ENCODE measurements at regions not wholly inside any gene's neighbourhood (a gene's known extent, or its start where the extent isn't known, plus 50 kb on each side); places are given as distances from the start of the nearest gene placed in this dataset.

DNA sequence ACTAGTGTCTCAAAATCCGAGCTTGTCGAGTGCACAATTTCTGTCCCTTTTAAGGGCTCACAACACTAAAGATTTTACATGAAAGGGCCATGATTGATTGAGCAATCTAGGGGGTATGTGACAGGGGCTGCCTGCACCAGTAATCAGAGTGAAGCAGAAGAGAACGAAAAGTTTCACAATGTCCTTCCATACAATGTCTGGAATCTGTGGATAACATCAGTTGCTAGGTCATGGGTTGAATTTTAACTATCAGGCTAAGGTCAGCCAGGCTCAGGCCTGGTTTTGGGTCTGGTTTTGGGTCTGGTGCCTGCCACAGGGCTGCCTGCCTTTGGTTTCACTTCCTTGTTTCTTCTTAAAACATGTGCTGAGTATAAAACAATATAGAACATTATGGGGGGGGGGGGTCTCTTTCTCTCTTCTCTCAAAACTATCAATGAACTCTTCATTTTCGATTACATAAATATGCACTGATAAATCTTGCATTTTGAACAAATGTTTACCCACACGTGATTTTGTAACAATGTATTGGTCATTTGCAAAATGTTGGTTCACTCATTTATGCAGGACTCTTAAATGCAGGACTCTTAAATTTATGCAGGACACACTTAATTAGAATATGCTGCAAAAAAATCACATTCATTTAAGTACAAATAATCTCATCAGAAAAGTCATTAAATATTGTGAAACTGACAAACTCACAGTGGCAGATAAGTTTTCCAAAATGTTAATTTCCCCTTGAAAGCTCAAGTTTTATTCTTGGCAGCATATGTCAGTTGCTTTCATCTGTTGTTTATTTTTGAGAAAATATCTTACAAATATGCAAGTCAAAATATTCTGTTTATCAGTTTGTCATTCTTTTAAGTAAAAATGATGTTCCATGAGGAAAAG lies 290.5 kb upstream of the KYNU start:
- H3K9me3 ChIP-seq, result no peaks in the 10 kb centered on the region
- ChIA-PET CTCF (no interaction called here), POLR2A (no interaction called here)
- H3K4me3 ChIP-seq (ENCODE audit: low read depth, low read length), result no peak overlapping the region
- no peak overlapping the region for H3K27ac Mint-ChIP-seq (ENCODE audit: unreplicated experiment)
- peak in 1 of 2 experiments; percentile 30 for DNase-seq
- no peaks in the 10 kb centered on the region for H3K4me1 Mint-ChIP-seq (ENCODE audit: low read depth, unreplicated experiment)
- BruUV-seq (replicated peaks), result no TSS peak
- 0 out of 2 replicates have a peak, but pooled peaks cover 5% of the 10 kb centered on the region for H3K4me1 ChIP-seq
- no peaks in the 10 kb centered on the region for H3K27me3 ChIP-seq (replicated peaks; ENCODE audit: control insufficient read depth, insufficient read depth, low read length)
- H3K9me3 Mint-ChIP-seq (ENCODE audit: unreplicated experiment), result no peaks in the 10 kb centered on the region
- H3K36me3 ChIP-seq (ENCODE audit: control insufficient read depth, insufficient read depth, low read length), result no peaks in the 10 kb centered on the region
- intact Hi-C loops (cut with micrococcal nuclease; ENCODE audit: unreplicated experiment), result loop anchor here (2.0 kb wide), 1 partner anchor 54 kb away; no protein-coding TSS in a partner anchor
- no peaks in the 10 kb centered on the region for H3K36me3 Mint-ChIP-seq (ENCODE audit: insufficient read depth, unreplicated experiment)
- H3K4me3 Mint-ChIP-seq (ENCODE audit: unreplicated experiment), result no peak overlapping the region
- TF ChIP-seq, protein P1, sequence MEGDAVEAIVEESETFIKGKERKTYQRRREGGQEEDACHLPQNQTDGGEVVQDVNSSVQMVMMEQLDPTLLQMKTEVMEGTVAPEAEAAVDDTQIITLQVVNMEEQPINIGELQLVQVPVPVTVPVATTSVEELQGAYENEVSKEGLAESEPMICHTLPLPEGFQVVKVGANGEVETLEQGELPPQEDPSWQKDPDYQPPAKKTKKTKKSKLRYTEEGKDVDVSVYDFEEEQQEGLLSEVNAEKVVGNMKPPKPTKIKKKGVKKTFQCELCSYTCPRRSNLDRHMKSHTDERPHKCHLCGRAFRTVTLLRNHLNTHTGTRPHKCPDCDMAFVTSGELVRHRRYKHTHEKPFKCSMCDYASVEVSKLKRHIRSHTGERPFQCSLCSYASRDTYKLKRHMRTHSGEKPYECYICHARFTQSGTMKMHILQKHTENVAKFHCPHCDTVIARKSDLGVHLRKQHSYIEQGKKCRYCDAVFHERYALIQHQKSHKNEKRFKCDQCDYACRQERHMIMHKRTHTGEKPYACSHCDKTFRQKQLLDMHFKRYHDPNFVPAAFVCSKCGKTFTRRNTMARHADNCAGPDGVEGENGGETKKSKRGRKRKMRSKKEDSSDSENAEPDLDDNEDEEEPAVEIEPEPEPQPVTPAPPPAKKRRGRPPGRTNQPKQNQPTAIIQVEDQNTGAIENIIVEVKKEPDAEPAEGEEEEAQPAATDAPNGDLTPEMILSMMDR (IDR thresholded peaks at IDR 0.05; ENCODE audit: insufficient read depth in 1 of 2, low read depth in 1 of 2, low read length in 1 of 2, severe bottlenecking in 1 of 2, unreplicated experiment in 1 of 2), result no peak
- peaks cover 8% of the 10 kb centered on the region for H3K27me3 Mint-ChIP-seq (ENCODE audit: insufficient read depth, unreplicated experiment)

DNA sequence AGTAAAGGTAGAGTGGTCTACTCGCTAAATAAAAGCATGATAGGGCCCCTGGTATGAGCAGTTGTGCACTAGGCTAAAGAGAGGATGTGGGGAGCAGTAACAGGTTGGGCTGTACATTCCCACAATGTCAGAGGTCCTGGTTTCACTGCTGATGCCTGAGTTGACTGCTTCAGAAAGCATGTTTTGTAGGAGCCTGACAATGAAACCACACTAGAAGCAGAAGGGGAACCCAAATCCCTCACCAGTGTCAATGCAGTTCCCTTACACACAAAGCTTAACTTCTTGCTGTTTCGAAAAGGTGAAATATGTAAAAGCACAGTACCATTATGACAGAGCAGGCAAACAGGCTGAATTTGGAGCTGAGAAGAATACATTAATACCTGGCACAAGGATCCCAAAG lies 291.7 kb upstream of the KYNU start:
- Histone ChIP-seq H3K27me3 (replicated peaks; ENCODE audit: control insufficient read depth, insufficient read depth, low read length) (no peaks in the 10 kb centered on the region), H3K4me1 (0 out of 2 replicates have a peak, but pooled peaks cover 5% of the 10 kb centered on the region), H3K36me3 (ENCODE audit: control insufficient read depth, insufficient read depth, low read length) (no peaks in the 10 kb centered on the region), H3K9me3 (no peaks in the 10 kb centered on the region), H3K4me3 (ENCODE audit: low read depth, low read length) (no peak overlapping the region)
- DNase-seq, result no peak
- POLR2A ChIA-PET, result no interaction called here
- H3K9me3 Mint-ChIP-seq (ENCODE audit: unreplicated experiment), result no peaks in the 10 kb centered on the region
- H3K4me3 Mint-ChIP-seq (ENCODE audit: unreplicated experiment), result no peak overlapping the region
- intact Hi-C loops (cut with micrococcal nuclease; ENCODE audit: unreplicated experiment), result loop anchor here (2.0 kb wide), 1 partner anchor 55 kb away; no protein-coding TSS in a partner anchor
- no TSS peak for BruUV-seq (replicated peaks)
- CTCF ChIA-PET, result no interaction called here
- H3K27me3 Mint-ChIP-seq (ENCODE audit: insufficient read depth, unreplicated experiment), result peaks cover 12% of the 10 kb centered on the region
- TF ChIP-seq, protein P1 (IDR thresholded peaks at IDR 0.05; ENCODE audit: insufficient read depth in 1 of 2, low read depth in 1 of 2, low read length in 1 of 2, severe bottlenecking in 1 of 2, unreplicated experiment in 1 of 2), result no peak
- no peak overlapping the region for H3K27ac Mint-ChIP-seq (ENCODE audit: unreplicated experiment)
- no peaks in the 10 kb centered on the region for H3K4me1 Mint-ChIP-seq (ENCODE audit: low read depth, unreplicated experiment)
- no peaks in the 10 kb centered on the region for H3K36me3 Mint-ChIP-seq (ENCODE audit: insufficient read depth, unreplicated experiment)

DNA sequence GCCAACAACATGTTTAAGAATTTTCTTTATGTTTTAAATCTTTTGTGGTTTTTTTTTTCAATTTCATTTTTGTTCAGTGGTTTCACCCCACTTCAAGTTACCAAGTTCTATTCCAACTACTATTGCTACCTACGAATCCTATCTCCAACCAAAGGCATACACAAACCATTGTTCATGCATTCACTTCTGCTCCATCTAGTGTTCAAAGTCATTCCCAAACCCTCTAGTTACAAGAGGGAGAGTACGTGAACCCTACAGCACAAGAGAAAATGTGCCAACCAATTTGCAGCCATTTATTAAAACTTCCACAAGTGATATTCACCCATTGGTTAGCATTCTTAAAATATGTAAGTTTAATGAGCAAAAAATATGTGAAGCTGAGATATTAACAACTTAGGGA lies 295.1 kb upstream of the KYNU start:
- Histone ChIP-seq H3K9me3 (no peaks in the 10 kb centered on the region), H3K4me3 (ENCODE audit: low read depth, low read length) (no peak overlapping the region), H3K36me3 (ENCODE audit: control insufficient read depth, insufficient read depth, low read length) (no peaks in the 10 kb centered on the region), H3K4me1 (0 out of 2 replicates have a peak, but pooled peaks cover 5% of the 10 kb centered on the region), H3K27me3 (replicated peaks; ENCODE audit: control insufficient read depth, insufficient read depth, low read length) (no peaks in the 10 kb centered on the region)
- TF ChIP-seq, protein P1 (IDR thresholded peaks at IDR 0.05; ENCODE audit: insufficient read depth in 1 of 2, low read depth in 1 of 2, low read length in 1 of 2, severe bottlenecking in 1 of 2, unreplicated experiment in 1 of 2), result no peak
- intact Hi-C loops (cut with micrococcal nuclease; ENCODE audit: unreplicated experiment), result no loop called here
- no TSS peak for BruUV-seq (replicated peaks)
- CTCF ChIA-PET, result no interaction called here
- Mint-ChIP-seq H3K4me1 (ENCODE audit: low read depth, unreplicated experiment) (no peaks in the 10 kb centered on the region), H3K36me3 (ENCODE audit: insufficient read depth, unreplicated experiment) (no peaks in the 10 kb centered on the region), H3K4me3 (ENCODE audit: unreplicated experiment) (no peak overlapping the region), H3K27ac (ENCODE audit: unreplicated experiment) (no peak overlapping the region), H3K27me3 (ENCODE audit: insufficient read depth, unreplicated experiment) (peaks cover 18% of the 10 kb centered on the region), H3K9me3 (ENCODE audit: unreplicated experiment) (no peaks in the 10 kb centered on the region)
- DNase-seq, result no peak
- POLR2A ChIA-PET, result no interaction called here

All from Caco-2 (cell line).